ENCODE measurements at regions not wholly inside any gene's neighbourhood (a gene's known extent, or its start where the extent isn't known, plus 50 kb on each side); places are given as distances from the start of the nearest gene placed in this dataset.

- no peaks in the 10 kb centered on the region for H3K27me3 ChIP-seq
- H3K27ac ChIP-seq: no peak overlapping the region
- H3K4me1 ChIP-seq: no peaks in the 10 kb centered on the region
- 76 to 90% methylated on average over 4 of the region's 4 CpGs for WGBS, 2 donors
- H3K4me3 ChIP-seq: no peak overlapping the region
- DNase-seq: no peak
- TF ChIP-seq CTCF (IDR thresholded peaks at IDR 0.05) (no peak), POLR2A (IDR thresholded peaks at IDR 0.05) (no peak)
- H3K36me3 ChIP-seq (ENCODE audit: low read depth, missing control alignments): no peaks in the 10 kb centered on the region
- H3K9me3 ChIP-seq: no peaks in the 10 kb centered on the region
- intact Hi-C loops (cut with DNase I; ENCODE audit: low total_unique reads): no loop called here
Measured at GRCh38 chr9:30482499-30482898, 1901.9 kb upstream of the ACO1 start.

GRCh38 chr9:30484690-30485089, 1899.8 kb upstream of the ACO1 start:
- Histone ChIP-seq H3K27ac (no peak overlapping the region), H3K4me1 (no peaks in the 10 kb centered on the region), H3K27me3 (no peaks in the 10 kb centered on the region), H3K9me3 (no peaks in the 10 kb centered on the region), H3K36me3 (ENCODE audit: low read depth, missing control alignments) (no peaks in the 10 kb centered on the region), H3K4me3 (no peak overlapping the region)
- intact Hi-C loops (cut with DNase I; ENCODE audit: low total_unique reads): no loop called here
- WGBS, 2 donors: 89 to 93% methylated on average over 2 of the region's 2 CpGs
- TF ChIP-seq CTCF (IDR thresholded peaks at IDR 0.05): no peak
- no peak for TF ChIP-seq POLR2A (IDR thresholded peaks at IDR 0.05)
- no peak for DNase-seq

- Histone ChIP-seq H3K4me1 (no peaks in the 10 kb centered on the region), H3K36me3 (ENCODE audit: low read depth, missing control alignments) (no peaks in the 10 kb centered on the region), H3K4me3 (no peak overlapping the region), H3K9me3 (no peaks in the 10 kb centered on the region), H3K27me3 (no peaks in the 10 kb centered on the region), H3K27ac (no peak overlapping the region)
- no peak for DNase-seq
- intact Hi-C loops (cut with DNase I; ENCODE audit: low total_unique reads): no loop called here
- 83 to 90% methylated on average over 1 of the region's 1 CpG for WGBS, 2 donors
- TF ChIP-seq POLR2A (IDR thresholded peaks at IDR 0.05) (no peak), CTCF (IDR thresholded peaks at IDR 0.05) (no peak)
Measured at GRCh38 chr9:30504502-30504905, 1879.9 kb upstream of the ACO1 start.

GRCh38 chr9:30505311-30505710, 1879.1 kb upstream of the ACO1 start:
- H3K27me3 ChIP-seq: no peaks in the 10 kb centered on the region
- intact Hi-C loops (cut with DNase I; ENCODE audit: low total_unique reads): no loop called here
- 81 to 82% methylated on average over 1 of the region's 1 CpG for WGBS, 2 donors

More at GRCh38 chr9:30505311-30505710, 1879.1 kb upstream of the ACO1 start:
- Histone ChIP-seq H3K36me3 (ENCODE audit: low read depth, missing control alignments) (no peaks in the 10 kb centered on the region), H3K27ac (no peak overlapping the region), H3K4me1 (no peaks in the 10 kb centered on the region), H3K4me3 (no peak overlapping the region), H3K9me3 (no peaks in the 10 kb centered on the region)
- TF ChIP-seq POLR2A (IDR thresholded peaks at IDR 0.05) (no peak), CTCF (IDR thresholded peaks at IDR 0.05) (no peak)
- DNase-seq: no peak

Measured in testis (tissue), 2 donors.